ENCODE measurements at regions not wholly inside any gene's neighbourhood (a gene's known extent, or its start where the extent isn't known, plus 50 kb on each side); places are given as distances from the start of the nearest gene placed in this dataset.

DNA sequence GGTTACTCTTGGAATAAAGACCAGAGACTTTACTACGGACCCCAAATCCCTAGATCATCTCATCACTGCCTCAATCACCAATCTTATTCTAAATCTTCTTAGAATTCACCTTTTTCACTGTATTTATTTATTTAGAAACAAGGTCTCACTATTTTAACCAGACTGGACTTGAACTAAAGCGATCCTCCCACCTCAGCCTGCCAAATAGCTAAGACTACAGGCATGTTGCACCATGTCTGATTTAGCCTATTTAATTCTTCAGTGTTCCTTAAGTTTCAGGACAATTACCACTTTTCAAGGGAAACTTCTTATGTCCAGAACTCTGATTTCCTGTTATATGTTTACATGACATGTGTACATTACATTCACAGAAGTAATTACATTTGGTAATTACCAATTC is 238.0 kb upstream of the COL8A1 start:
- ATAC-seq (replicated peaks in 1 of 2) (no peak), DNase-seq (no peak)
- no peaks in the 10 kb centered on the region for H3K4me1 Mint-ChIP-seq (ENCODE audit: low read depth)
- no peak overlapping the region for H3K4me3 Mint-ChIP-seq
- H3K27ac Mint-ChIP-seq: no peak overlapping the region
- H3K27me3 Mint-ChIP-seq (ENCODE audit: low read depth): no peaks in the 10 kb centered on the region
- H3K9me3 Mint-ChIP-seq: peaks cover 6 to 9% of the 10 kb centered on the region in 2 donors
- peaks cover 1 to 4% of the 10 kb centered on the region in 2 donors for H3K36me3 Mint-ChIP-seq (ENCODE audit: insufficient read depth in 2 of 2)

DNA sequence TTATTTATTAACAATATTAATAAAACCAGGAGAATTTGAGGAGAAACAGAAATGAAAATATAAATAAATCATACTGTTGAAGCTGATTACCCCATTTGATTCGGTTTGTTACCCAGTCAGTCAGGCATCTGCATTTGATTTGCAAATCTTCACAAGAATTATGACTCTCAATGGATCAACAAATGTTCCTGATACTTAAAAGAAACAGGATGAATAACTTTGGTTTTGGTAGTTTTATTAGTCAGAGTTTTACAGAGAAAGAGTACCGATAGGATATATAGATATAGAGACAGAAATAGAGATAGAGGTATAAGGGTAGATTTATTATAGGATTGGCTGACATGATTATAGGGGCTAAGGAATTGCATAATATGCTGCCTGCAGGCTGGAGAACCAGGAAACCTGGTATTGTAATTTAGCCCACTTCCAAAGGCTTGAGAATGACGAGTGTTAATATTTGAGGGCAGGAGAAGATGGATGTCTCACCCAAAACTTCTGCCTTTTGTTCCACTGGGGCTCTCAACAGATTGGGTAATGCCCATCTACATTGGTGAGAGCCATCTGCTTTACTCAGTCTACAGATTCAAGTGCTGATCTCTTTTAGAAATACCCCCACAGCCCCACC is 241.6 kb upstream of the COL8A1 start:
- peaks cover 6 to 11% of the 10 kb centered on the region in 2 donors for H3K9me3 Mint-ChIP-seq
- ATAC-seq (replicated peaks in 1 of 2) (no peak), DNase-seq (no peak)
- H3K4me1 Mint-ChIP-seq (ENCODE audit: low read depth): no peaks in the 10 kb centered on the region
- no peaks in the 10 kb centered on the region for H3K27me3 Mint-ChIP-seq (ENCODE audit: low read depth)
- H3K36me3 Mint-ChIP-seq (ENCODE audit: insufficient read depth in 2 of 2): peaks cover 1 to 4% of the 10 kb centered on the region in 2 donors
- H3K27ac Mint-ChIP-seq: no peak overlapping the region
- no peak overlapping the region for H3K4me3 Mint-ChIP-seq

DNA sequence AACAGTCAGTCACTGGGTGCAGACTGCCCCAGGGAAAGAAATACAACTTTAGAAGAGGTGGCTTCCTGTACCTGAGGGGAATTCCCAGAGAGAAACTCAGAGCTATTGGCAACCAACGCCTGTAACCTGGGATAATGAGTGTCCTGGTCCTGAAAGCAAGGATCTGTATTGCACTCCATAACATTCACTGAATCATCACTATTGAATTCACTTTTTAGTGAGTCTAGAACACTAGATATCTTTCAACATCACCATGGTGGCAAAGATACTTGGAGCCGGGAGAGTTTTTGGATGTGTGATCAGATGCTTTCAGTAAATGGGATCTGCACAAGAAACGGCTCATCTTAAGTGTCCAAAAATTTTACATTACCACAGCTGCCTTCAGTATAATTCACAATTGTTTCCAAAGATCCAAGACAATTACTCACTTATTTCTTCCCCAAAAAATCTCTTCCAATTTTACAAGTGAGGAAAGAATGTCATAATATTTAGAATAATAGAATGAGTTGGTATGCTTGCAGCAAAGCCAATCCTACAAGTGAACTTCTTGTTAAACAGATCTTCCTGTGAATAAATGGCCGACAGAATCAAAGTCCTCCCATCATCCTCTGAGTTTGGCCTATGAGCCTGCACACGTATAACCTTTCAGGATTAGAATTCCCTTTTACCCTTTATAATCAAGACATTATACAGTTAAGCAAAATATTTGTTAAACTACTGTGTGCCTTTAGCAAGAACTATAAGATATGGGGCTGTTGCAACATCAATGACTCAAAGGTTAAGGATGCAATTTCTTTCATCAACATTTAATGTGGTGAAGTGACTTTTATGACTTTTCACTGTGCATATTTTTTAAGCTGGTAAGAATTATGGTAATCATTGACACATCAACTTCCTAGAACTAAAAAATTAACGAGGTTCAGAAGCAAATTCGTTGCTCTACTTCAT is 243.3 kb upstream of the COL8A1 start:
- Mint-ChIP-seq H3K4me1 (ENCODE audit: low read depth) (no peaks in the 10 kb centered on the region), H3K4me3 (no peak overlapping the region), H3K27ac (no peak overlapping the region), H3K9me3 (peaks cover 6 to 8% of the 10 kb centered on the region in 2 donors), H3K36me3 (ENCODE audit: insufficient read depth in 2 of 2) (peaks cover 0 to 4% of the 10 kb centered on the region in 2 donors), H3K27me3 (ENCODE audit: low read depth) (no peaks in the 10 kb centered on the region)
- no peak for ATAC-seq (replicated peaks in 1 of 2)
- no peak for DNase-seq

DNA sequence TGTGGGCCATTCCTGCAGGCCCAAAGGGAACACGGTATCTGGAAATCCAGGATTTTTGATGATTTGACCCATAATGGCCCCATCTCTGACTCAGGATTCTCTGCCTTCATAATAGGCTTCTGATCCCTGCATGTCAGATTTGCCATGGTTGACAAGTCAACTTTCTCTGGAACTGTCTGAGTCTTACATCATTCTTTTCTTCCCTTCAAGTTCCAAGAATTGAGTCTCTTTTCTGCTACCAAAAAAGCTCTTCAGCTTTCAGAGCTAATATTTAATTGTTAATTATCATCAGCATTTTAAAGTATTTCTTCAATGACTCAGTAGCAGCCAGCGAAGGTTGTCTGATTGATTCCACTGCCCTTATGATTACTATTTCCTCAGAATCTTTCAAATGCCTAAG is 244.4 kb upstream of the COL8A1 start:
- Mint-ChIP-seq H3K4me3 (no peak overlapping the region), H3K27ac (no peak overlapping the region), H3K27me3 (ENCODE audit: low read depth) (no peaks in the 10 kb centered on the region), H3K36me3 (ENCODE audit: insufficient read depth in 2 of 2) (no peaks in the 10 kb centered on the region), H3K9me3 (peaks cover 2 to 4% of the 10 kb centered on the region in 2 donors), H3K4me1 (ENCODE audit: low read depth) (no peaks in the 10 kb centered on the region)
- ATAC-seq (replicated peaks in 1 of 2) (no peak), DNase-seq (no peak)

DNA sequence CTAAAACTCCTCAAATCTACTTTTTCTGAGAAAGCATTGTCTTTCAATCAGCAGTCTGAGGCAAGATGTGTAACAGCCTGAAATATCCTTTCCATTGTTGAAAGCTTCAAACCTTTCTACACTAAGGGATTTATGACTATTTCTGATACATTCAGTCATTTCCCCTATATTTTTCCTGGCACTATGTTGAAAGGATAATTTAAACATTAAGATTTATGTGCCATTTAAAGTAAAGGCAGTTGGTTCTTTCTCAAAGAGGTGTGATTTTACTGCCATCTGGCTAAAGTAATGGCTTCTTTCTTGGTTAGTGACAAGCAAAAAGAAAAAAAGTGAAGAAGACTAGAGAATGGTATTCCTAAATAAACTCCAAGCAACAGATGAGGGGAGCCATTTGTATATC is 249.6 kb upstream of the COL8A1 start:
- no peak for ATAC-seq (replicated peaks in 1 of 2)
- no peaks in the 10 kb centered on the region for H3K36me3 Mint-ChIP-seq (ENCODE audit: insufficient read depth in 2 of 2)

DNA sequence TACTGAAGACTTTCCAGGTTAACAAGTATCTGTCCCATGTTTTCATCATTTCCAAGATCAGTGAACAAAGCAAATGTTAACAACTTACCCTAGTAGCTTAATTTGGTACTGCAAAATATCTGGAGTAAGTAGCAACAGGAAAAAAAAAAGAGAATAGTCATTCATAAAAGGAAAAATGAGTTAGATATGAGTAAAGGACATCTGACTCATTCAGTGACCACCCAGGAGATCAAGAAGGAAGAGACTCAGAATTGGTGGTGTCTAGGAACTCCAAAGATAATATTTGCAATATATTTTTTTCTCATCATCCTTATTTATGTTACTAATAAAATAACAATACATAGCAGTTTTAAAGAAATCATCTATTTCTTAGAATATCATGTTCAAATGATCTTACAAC is 253.8 kb upstream of the COL8A1 start:
- DNase-seq: no peak
- Mint-ChIP-seq H3K4me3 (no peak overlapping the region), H3K9me3 (peaks cover 2 to 3% of the 10 kb centered on the region in 2 donors), H3K4me1 (ENCODE audit: low read depth) (no peaks in the 10 kb centered on the region), H3K27me3 (ENCODE audit: low read depth) (no peaks in the 10 kb centered on the region), H3K27ac (no peak overlapping the region), H3K36me3 (ENCODE audit: insufficient read depth in 2 of 2) (no peaks in the 10 kb centered on the region)
- ATAC-seq (replicated peaks in 1 of 2): no peak

More for the DNA sequence above, 249.6 kb upstream of the COL8A1 start:
- no peak for DNase-seq
- Mint-ChIP-seq H3K4me3 (no peak overlapping the region), H3K4me1 (ENCODE audit: low read depth) (no peaks in the 10 kb centered on the region), H3K27ac (no peak overlapping the region), H3K9me3 (no peaks in the 10 kb centered on the region), H3K27me3 (ENCODE audit: low read depth) (no peaks in the 10 kb centered on the region)

DNA sequence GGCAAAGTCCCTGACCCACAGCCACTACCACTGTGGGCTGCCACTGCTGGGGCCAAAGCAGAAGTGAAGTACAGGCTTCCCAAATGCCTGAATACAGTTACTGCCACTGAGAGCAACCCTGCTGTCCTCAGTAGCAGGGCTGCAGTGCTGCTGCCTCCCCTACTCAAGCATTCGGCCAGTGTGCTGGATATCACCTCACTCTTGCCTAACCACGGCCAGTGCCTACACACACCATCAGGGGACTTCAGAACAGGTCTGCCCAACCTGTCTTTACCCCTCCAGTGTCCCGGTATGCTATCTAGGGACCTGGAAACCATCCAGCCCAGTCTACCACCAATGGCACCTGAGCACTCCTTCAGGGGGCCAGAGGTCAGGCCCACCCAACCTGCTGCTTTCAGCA is 261.5 kb upstream of the COL8A1 start:
- DNase-seq: no peak
- no peak overlapping the region for H3K4me3 Mint-ChIP-seq
- H3K36me3 Mint-ChIP-seq (ENCODE audit: insufficient read depth in 2 of 2): no peaks in the 10 kb centered on the region
- no peaks in the 10 kb centered on the region for H3K4me1 Mint-ChIP-seq (ENCODE audit: low read depth)
- ATAC-seq (replicated peaks in 1 of 2): no peak
- no peaks in the 10 kb centered on the region for H3K27me3 Mint-ChIP-seq (ENCODE audit: low read depth)
- H3K9me3 Mint-ChIP-seq: peaks cover 5 to 6% of the 10 kb centered on the region in 2 donors
- no peak overlapping the region for H3K27ac Mint-ChIP-seq

DNA sequence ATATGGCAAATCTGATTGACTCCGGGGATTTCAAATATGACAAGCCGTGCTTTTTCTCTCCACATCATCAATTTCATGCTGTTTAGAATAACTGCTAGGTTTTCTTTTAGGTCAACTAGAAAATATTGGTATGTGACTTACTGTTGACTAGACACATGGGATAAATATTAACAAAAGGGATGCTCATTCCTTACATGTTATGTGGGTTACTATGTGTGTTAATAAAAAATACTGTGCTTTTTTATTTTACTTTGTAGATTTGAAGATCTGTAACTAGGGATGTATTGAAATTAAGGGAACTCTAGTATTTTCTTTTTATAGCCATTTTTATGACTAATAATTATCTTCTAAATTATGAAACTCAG is 264.6 kb upstream of the COL8A1 start:
- ATAC-seq (replicated peaks in 1 of 2) (no peak), DNase-seq (no peak)
- Mint-ChIP-seq H3K9me3 (peaks cover 4 to 5% of the 10 kb centered on the region in 2 donors), H3K4me1 (ENCODE audit: low read depth) (no peaks in the 10 kb centered on the region), H3K4me3 (no peak overlapping the region), H3K36me3 (ENCODE audit: insufficient read depth in 2 of 2) (no peaks in the 10 kb centered on the region), H3K27me3 (ENCODE audit: low read depth) (no peaks in the 10 kb centered on the region), H3K27ac (no peak overlapping the region)

DNA sequence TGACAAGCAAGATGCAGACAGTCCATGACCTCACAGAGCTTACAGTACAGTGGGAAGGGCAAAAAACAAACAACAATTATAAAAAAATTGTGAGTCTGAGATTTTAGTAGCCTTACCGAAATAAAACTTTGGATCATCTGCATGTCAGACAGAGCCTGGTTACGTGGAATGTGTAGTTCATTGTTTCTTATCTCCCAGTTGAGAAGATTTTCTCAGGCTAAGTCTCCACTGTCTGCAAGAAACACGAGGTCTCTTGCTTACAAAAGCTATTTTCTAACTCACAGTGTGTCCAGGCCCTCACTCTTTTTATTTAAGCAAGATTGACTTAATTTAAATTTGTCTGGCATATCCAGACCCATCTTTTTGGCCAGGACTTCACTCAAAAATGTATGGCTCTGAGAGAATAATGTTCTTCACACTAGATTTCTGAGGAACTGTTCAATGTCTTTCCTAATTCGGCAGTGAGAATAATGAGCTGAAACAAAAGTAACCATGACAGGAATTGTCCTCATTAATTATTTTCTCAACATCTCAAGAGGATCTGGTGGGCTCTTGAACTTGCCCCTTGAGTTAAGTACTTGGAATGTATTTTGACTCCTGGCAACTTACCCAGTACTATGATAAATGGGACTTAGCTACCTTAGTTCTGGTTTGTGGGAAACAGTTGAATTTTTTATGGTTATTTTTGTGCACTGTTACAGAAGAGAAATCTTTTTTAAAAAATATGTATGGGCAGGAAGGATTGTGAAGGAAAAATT is 265.1 kb upstream of the COL8A1 start:
- H3K4me1 Mint-ChIP-seq (ENCODE audit: low read depth): no peaks in the 10 kb centered on the region
- H3K27me3 Mint-ChIP-seq (ENCODE audit: low read depth): no peaks in the 10 kb centered on the region
- ATAC-seq (replicated peaks in 1 of 2) (no peak), DNase-seq (no peak)
- no peak overlapping the region for H3K27ac Mint-ChIP-seq
- no peaks in the 10 kb centered on the region for H3K36me3 Mint-ChIP-seq (ENCODE audit: insufficient read depth in 2 of 2)
- no peak overlapping the region for H3K4me3 Mint-ChIP-seq
- H3K9me3 Mint-ChIP-seq: peaks cover 4 to 5% of the 10 kb centered on the region in 2 donors

DNA sequence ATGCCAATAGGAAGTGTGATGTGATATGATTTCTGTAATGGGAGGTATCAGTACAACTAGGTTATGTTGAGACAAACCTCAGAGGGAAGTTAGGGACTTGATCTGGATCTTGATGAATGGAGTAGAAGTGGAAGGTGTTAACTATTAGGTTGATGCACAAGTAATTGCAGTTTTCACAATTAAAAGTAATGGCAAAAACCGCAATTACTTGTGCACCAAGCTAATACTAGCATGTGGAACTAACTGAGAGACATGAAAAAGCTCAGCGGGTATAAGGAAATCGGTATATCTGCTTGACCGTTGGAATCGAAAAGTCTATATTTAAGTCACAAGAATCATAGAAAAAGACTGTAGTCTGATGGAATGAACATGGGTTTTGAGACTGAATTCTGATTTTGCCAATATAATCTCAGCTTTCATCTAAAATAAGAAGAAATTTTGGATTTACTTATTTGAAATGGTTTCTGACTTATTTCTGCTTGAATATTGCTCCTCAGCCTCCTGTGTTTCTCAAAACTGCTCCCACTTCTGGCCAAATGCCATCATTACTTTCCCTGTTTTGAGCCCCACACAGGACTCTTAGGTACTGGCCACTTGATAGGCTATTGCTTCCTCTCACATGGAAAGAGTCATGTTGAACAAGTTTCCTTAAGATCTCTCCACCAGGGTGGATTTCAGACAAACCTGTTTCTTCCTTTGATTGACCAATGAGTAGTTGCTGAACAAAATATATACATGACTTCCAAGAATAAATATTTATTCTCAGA is 271.5 kb upstream of the COL8A1 start:
- no peaks in the 10 kb centered on the region for H3K4me1 Mint-ChIP-seq (ENCODE audit: low read depth)
- no peak overlapping the region for H3K4me3 Mint-ChIP-seq

DNA sequence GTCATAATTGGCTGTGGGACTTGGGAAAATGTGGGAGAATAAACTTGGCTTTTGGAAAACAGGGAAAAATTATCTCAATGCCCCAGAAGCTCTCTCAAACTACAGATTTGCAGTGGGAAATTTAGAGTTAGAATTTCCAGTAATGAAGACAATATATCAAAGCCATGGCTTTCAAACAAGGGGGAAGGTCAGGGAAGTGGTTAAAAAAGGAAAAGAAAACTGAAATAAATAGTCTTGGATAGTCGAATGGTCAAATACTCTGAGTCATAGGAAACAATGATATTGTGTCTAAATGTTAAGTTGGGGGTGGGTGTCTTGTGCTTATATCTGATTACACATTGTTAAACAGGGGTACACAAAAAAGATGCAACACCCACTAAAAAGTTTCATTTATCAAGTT is 272.4 kb upstream of the COL8A1 start:
- no peaks in the 10 kb centered on the region for H3K27me3 Mint-ChIP-seq (ENCODE audit: low read depth)
- no peaks in the 10 kb centered on the region for H3K4me1 Mint-ChIP-seq (ENCODE audit: low read depth)
- H3K36me3 Mint-ChIP-seq (ENCODE audit: insufficient read depth in 2 of 2): no peaks in the 10 kb centered on the region
- no peak overlapping the region for H3K4me3 Mint-ChIP-seq
- no peak overlapping the region for H3K27ac Mint-ChIP-seq
- ATAC-seq (replicated peaks in 1 of 2) (no peak), DNase-seq (no peak)
- H3K9me3 Mint-ChIP-seq: peaks cover 2% of the 10 kb centered on the region in 2 donors

More for the DNA sequence above, 271.5 kb upstream of the COL8A1 start:
- ATAC-seq (replicated peaks in 1 of 2) (no peak), DNase-seq (no peak)
- Mint-ChIP-seq H3K36me3 (ENCODE audit: insufficient read depth in 2 of 2) (no peaks in the 10 kb centered on the region), H3K27ac (no peak overlapping the region), H3K9me3 (peaks cover 1 to 2% of the 10 kb centered on the region in 2 donors), H3K27me3 (ENCODE audit: low read depth) (no peaks in the 10 kb centered on the region)

DNA sequence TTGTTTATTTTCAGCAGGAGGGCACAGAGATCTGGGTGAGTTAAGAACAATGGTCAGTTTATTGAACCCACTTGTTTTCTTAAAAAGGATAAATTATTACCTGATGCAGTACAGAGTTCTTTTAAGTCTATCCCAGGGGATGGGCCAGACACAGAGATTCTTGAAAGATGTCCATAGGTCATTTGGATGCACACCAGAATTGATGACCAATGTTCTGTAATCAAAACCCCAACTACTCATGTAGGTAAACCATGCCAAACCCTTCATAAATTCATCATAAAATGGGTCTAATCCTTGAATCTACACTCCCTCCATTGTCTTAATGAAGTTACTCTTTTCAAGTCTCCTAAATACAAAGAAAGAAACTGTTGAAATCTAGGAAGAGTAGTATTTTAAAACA is 273.0 kb upstream of the COL8A1 start:
- Mint-ChIP-seq H3K27me3 (ENCODE audit: low read depth) (no peaks in the 10 kb centered on the region), H3K27ac (no peak overlapping the region), H3K4me3 (no peak overlapping the region), H3K36me3 (ENCODE audit: insufficient read depth in 2 of 2) (no peaks in the 10 kb centered on the region), H3K4me1 (ENCODE audit: low read depth) (no peaks in the 10 kb centered on the region), H3K9me3 (peaks cover 2% of the 10 kb centered on the region in 2 donors)
- DNase-seq (no peak), ATAC-seq (replicated peaks in 1 of 2) (no peak)

Measured in activated T-cell treated with anti-CD3 and anti-CD28 coated beads, Interleukin-2, amount 50 U/mL, for 72 hours (primary cell).